Stimulated activated CD4-positive, alpha-beta T cell treated with anti-CD3 and anti-CD28 coated beads, Interleukin-1b, Interleukin-23, amount 100 ng/mL, for 4 hours (primary cell): ENCODE measurements at regions not wholly inside any gene's neighbourhood (a gene's known extent, or its start where the extent isn't known, plus 50 kb on each side); places are given as distances from the start of the nearest gene placed in this dataset.
A peak's percentile ranks its signal among the peaks of the same experiment; 100 is the strongest.

Source experiments
- DNase-seq, 2 donors: peaks; one replicate each; pipeline ENCODE4 v3.0.0-alpha.2; 2020; ENCODE audit warnings: low read depth in 2 of 2

DNA sequence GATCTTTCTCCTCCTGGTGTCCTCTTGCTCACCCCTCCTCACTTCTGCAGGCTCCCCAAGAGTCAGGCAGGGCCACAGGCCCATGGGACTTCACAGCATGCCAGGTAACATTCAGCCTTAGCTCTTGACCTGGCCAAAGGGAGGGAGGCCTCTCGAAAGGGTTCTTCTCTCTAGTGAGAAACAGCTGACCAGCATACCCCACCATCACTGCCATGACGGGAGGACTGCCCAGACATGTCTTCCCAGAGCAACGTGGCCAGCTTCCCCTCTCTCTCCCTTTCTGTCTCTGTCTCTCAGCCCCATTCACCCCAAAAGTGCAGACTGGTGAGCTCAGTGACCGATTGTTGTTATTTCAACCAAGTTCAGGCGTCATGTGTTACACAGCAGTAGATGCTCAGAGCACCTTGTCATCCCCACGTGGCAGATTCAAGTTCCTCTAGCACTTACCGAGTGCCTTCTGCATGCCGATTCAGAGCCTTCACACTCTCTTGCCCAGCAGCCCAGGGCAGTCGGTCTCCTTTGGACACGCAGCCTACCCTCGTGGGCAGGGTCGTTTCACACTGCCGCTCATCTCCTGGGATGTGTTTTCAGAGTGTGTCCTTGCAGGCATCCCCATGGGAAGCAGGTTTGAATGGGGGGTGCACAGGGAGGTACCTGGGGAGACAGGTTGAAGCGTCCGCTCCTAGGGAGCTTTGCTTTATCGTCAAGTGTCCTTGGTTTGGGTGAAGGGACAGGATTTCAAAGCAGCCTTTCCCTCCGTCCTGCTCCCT is 259.9 kb downstream of the NDUFA10 start:
- DNase-seq, result no peak

- DNase-seq, result no peak
Measured at GRCh38 chr2:239763433-239764097, 261.6 kb downstream of the NDUFA10 start.

GRCh38 chr2:239762655-239763269 is 262.4 kb downstream of the NDUFA10 start:
- no peak for DNase-seq

DNA sequence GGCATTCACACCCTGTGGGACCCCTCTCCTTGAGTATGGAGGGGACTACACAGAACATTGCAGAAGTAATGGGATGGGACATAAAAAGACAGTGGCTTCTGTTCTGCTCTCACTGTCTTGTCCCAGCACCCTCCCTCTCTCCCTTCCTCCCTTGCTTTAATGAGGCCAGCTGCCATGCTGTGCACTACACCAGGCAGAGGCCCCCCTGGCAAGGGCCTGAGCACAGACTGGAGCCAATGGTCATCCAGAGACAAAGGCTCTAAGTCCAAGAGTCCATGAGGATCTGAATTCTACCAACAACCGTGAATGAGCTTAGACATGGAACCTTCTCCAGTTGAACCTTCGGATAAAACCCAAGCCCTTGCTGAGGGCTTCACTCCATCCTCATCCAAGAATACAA is 263.0 kb downstream of the NDUFA10 start:
- no peak for DNase-seq

DNA sequence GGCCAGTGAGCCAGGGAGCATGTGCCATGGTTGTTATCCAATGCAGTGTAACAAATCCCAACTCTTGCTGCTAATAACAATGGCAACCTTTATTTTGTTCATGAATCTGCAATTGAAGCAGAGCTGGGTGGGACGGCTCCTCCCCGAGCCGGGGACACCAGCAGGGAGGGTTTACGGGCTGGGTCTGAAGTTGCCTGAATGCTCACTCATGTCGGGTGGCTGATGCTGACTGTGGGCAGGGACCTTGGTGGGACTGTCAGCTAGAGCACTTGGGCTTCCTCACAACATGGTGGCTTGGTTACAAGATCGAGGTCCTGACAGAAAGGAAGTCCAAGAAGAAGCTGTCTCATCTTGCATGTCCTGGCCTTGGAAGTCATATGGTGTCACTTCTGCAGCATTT is 264.5 kb downstream of the NDUFA10 start:
- no peak for DNase-seq

DNA sequence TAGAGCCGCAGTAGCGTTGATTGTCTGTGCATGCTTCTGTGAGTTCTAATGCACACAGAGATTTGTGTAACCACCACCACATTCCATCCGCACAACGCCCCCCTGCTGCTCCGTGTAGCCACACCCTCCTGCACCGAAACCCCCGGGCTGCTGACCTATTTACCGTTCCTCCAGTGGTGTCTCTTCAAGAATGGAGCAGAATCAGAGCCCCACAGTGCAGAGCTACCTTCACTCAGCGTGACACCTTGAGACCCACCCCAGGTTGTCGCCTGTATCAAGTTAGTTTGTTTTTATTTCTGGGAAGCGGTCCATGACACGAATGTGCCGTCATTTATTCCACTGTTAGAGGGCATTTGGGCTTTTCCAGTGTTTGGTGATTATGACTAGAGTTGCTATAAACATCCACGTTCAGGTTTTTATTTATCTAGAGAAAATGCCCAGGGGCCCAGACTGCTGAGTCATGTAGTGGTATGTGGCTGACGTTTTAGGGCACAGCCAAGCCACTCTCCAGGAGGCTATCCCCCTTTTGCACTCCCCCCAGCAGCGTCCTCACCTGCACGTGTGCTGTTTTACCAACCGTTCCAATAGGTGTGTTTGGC is 266.8 kb downstream of the NDUFA10 start:
- DNase-seq, result no peak

DNA sequence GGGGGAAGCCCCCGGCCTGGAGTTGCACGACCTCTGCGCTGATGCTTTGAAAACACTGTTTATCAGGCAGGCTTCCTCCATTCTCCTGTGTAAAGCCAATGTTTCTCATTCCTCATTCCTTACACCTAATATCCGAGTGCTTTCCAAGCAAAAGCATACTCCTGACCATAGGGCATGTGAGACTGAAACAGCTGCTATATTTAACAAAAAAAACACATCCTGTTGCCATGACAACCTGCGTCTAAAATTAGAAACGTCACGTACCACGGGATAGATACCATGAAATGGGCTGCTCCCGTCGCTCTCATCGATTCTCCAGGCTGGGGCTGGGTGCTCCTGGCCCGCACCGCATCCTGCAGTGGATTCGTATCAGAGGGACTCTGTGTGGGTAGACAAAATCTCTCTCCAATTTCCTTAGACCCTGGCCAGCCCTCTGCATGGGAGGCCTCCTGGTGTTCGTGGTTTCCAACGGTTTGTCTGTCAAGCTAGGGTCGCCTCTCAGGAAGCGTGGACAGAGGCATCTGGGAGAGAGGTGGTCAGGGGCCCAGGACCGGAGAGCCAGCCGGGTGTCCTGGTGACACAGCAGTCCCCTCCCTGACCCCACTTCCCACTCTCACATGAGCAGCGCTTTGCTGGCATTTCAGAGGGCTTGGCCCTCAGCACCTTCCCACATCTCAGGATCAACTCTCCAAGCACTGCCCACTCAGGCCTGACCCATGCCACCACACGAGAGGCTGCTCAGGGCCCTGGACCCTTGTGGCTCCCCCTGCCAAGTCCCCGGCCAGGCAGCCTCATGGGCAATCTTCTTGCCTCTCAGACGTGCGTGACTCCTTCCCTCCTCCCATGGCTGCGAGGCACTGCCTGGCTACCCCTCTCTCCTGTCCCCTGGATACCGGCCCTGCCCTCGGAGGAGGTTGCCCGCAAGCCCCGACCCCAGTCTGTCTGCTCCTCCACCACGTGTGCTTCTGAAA is 268.1 kb downstream of the NDUFA10 start:
- DNase-seq, result no peak

DNA sequence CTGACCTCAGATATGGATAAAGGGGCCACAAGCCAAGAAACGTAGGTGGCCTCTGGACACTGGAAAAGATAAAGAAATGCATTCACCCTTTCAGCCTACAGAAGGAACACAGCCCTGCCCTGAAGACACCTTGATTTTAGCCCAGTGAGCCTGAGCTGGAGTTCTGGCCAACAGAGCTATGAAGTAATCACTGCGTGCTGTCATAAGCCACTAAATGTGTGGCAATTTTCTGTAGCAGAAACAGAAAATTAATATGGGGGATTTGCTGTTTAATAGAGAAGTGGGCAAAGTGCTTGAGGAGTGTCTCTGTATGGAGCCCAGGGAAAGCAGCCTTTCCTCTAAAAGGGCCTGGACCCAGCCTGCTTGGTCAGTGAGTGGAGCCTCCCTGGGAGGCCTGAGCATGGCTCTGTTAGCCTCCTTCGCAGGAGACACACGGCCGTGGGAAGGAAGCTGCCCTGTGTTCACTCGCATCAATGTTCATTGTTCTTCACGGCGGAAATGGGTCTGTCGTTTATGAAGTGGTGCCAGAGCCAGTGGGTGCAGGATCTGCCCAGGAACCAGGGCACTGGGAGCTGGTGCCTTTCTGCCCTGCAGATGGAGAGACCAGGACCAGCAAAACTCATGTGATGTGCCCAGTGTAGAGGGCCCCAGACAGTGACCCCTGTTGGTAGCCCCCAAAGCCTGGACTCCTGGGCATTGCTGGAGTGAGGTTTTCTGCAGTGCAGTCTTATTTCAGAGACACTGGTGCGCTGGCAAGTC is 268.9 kb downstream of the NDUFA10 start:
- no peak for DNase-seq

GRCh38 chr2:239753401-239753837 is 271.7 kb downstream of the NDUFA10 start:
- no peak for DNase-seq

DNA sequence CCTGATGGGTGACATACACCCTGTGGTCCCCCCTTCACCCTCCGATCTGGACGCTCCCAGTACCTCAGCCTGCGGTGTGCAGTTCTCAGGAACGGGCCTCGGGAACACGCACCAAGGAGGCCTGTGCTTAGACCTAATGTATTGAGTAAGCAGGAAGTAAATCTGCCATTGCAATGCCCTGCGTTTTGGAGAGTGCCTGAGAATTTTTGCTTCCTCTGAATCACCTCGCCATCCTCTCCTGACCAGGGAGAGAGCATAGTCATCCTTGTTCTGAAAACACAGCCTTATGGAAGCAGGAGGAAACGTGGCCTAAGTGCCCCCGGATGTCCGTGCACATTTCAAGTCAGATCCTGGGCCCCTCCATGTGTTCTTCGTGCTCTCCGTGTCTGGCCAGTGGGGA is 272.2 kb downstream of the NDUFA10 start:
- DNase-seq, result no peak

DNA sequence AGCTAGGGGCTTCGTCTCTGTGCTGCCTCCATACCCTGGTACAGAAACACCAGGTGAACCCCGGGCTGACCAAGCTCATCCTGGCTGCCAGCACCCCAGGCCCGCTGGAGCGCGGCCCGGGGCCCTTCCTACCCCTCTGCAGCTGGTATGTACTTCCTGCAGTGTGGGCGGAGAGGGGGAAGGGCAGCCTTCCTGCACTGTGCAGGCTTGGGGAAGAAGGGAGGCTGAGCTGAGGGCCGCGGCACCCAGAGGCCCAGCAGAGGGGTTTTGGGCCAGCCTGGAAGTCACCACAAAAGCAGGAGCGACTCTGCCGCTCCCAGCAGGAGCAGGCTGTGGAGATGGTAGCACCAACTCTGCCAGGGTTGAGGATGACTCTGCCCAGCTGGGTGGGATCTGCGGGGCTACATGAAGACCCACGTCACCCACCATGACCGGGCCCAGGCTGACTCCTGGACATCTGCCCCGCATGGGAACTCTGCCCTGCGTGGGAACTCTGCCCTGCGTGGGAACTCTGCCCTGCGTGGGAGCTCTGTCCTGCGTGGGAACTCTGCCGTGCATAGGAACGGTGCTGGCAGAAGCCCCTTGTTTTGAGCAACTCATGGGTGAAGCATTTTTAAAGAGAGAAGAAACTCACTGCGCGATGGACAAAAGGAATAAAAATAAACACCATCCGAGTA is 273.3 kb downstream of the NDUFA10 start:
- peak; percentile 15 to 29 for DNase-seq

DNA sequence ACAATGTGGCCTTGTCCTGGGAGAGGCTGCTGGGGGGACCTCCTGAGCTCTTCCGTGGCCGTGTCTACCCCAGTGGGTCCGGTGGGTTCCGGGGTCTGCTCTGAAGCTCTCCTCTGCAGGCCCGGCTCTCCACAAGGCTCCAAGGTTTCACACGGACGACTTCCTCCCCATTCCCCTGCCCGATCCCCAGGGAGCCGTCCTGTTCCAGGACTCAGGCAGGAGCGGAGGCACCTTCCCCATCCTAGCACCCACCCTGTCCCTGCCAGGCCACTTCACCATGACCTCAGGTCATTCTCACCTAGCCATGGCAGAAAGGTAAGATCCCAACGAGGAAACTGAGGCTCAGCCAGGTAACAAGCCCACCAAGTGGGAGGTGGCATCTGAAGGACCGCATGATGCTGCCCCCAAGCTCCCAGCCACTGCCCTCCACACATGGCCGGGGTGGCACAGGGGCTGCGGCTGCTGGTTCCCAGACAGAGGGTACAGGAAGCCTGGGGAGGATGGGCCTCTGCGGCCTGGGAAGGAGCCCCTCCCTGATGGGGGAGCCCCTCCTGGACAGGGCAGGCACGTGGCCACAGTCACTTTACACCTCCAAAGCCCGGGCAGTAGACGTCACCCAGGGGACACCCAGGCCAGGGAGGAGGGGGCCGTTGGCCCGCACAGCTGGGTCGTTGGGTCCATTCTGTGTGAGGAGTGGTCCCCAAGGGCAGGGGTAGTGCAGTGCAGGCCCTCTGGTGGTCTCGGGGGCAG is 274.0 kb downstream of the NDUFA10 start:
- no peak for DNase-seq

DNA sequence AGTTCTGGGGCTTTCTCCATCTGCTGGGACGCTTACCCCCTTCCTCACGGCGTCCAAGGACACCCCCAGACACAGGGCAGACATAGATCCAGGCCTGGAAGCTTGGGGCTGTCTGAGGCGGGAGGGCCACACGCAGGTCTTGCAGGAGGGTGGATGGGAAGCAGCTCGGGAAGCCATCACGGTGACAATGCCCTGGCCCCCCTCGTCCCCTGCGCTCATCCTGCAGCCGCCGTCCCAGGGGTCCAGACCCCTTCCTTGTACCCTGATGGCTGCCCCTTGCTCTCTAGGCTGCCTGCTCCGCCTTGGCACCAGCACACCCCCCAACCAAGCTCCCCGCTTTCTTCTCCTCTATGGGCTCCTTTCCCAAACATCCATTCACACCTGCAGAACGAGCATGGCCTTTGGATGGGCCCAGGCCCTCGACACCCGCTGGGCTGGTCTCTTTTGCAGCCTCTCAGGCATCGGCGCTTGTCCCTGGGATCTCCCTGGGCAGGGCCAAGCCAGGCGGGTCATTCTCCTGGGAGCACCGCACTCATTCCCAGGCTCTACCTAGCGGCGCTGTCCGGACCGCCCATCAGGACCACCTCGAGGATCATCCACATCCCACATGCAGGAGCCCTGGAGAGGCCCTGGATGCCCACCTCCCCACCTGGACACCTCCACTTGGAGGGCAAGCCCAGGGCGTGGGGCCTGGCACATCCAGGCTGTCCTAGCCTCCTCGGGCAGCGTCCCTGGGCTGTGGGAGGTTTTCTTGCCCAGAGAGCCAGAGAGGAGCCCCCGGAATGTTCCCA is 274.9 kb downstream of the NDUFA10 start:
- DNase-seq, result no peak

DNA sequence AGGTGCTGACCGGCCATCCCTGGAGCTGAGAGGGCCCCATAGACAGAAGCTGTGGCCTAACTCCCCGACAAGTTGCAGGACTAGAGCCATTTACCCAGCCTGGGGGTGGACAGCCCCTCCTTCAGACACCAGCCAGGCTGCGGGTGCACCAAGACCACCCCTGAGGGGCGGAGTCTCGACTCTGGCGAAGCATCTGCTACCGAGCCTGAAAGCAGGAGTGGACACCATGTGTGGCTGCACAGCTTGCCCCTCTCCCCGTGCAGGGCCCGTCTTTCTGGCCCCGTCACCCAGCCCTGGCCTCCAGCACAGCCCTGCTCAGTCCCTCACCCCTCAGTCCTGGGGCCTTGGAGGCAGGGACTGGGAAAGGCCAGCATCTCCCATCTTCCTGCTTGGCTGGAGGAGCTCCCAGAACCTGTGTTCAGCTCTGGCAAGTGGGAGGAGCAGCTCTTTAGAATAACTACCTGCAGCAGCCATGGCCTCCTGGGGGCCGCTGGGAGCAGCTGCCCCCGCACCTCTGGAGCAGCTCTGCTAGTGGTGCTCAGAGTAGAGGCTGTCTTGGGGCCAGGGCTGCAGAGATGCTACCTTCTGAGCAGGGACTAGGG is 275.8 kb downstream of the NDUFA10 start:
- no peak for DNase-seq

GRCh38 chr2:239748811-239749210 is 276.3 kb downstream of the NDUFA10 start:
- DNase-seq, result no peak

- DNase-seq, result no peak
Measured at GRCh38 chr2:239747771-239748170, 277.4 kb downstream of the NDUFA10 start.

DNA sequence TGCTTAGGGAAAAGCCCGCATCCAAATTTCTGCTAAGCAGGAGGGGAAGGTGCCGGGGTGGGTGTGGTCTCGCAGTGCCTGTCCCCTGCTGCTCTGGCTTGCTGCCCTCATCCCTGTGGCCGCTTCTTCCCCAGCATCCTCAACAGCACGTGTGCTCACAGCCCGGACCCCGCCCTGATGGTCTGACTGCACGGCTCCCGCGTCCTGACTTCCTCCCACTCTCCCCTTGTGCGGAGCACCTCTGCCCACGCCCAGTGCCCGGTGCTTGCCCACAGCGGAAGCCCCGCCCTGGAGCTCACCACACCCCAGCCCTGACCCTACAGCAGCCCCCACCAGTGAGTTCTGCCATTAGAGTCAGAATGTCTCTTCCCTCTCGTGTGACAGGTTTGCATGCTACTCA is 277.9 kb downstream of the NDUFA10 start:
- no peak for DNase-seq
